Hepatocyte (in vitro differentiated cells): ENCODE measurements at regions not wholly inside any gene's neighbourhood (a gene's known extent, or its start where the extent isn't known, plus 50 kb on each side); places are given as distances from the start of the nearest gene placed in this dataset.

Experiments used
- CTCF ChIP-seq: fragments of 200-600 bp; sonication (generic); IDR thresholded peaks from 2 replicates; pipeline ENCODE4 v1.5.1; 2016; ENCODE audit warnings: antibody characterized with exemption, mild to moderate bottlenecking; ENCODE audit not compliant: poor library complexity
- EZH2 ChIP-seq: fragments of 200-600 bp; sonication (generic); IDR thresholded peaks from 2 replicates; pipeline ENCODE4 v1.6.1; 2016; ENCODE audit warnings: antibody characterized with exemption, mild to moderate bottlenecking, borderline replicate concordance

GRCh38 chr10:55378196-55378595, 577.2 kb upstream of the PCDH15 start:
- no peak for TF ChIP-seq CTCF
- TF ChIP-seq EZH2, result no peak
